Esophagus (tissue), 2 donors: ENCODE measurements at regions not wholly inside any gene's neighbourhood (a gene's known extent, or its start where the extent isn't known, plus 50 kb on each side); places are given as distances from the start of the nearest gene placed in this dataset.
"Not testable (repeated sequence)": the region's sequence is repeated elsewhere in the genome, so short reads cannot be mapped to it uniquely, and the experiment has no call there.

Experiments used
- H3K27ac ChIP-seq, 2 donors: one replicate each; pipeline ENCODE4 v1.5.1; 2013; ENCODE audit warnings: low read depth in 2 of 2, mild to moderate bottlenecking in 2 of 2, inconsistent platforms in 1 of 2, low read length in 1 of 2, moderate library complexity in 1 of 2
- H3K27me3 ChIP-seq, 2 donors: one replicate each; pipeline ENCODE4 v1.6.1; 2013; ENCODE audit warnings: low read length in 2 of 2, control low read depth in 1 of 2, mild to moderate bottlenecking in 1 of 2; ENCODE audit not compliant: insufficient read depth in 2 of 2, control insufficient read depth in 1 of 2
- H3K36me3 ChIP-seq, 2 donors: one replicate each; pipeline ENCODE4 v1.6.1; 2013; ENCODE audit warnings: low read length in 1 of 2; ENCODE audit not compliant: control insufficient read depth in 2 of 2, insufficient read depth in 2 of 2
- H3K4me1 ChIP-seq, 2 donors: one replicate each; pipeline ENCODE4 v1.6.1; 2013; ENCODE audit warnings: low read length in 1 of 2; ENCODE audit not compliant: control insufficient read depth in 2 of 2, insufficient read depth in 2 of 2
- H3K4me3 ChIP-seq, 2 donors: one replicate each; pipeline ENCODE4 v1.5.1; 2013; ENCODE audit warnings: low read length in 2 of 2, mild to moderate bottlenecking in 2 of 2, low read depth in 1 of 2, moderate library complexity in 1 of 2
- H3K9me3 ChIP-seq, 2 donors: one replicate each; pipeline ENCODE4 v1.6.1; 2013; ENCODE audit warnings: mild to moderate bottlenecking in 2 of 2, low read depth in 1 of 2, low read length in 1 of 2, moderate library complexity in 1 of 2; ENCODE audit not compliant: control insufficient read depth in 2 of 2, insufficient read depth in 1 of 2
- WGBS, 2 donors: extraction: QIAGEN DNeasy Blood & Tissue Kit; methylation state at CpG; one replicate each; pipeline ENCODE4 v1.1.7; 2013; 5-methylcytosine and 5-hydroxymethylcytosine counted together
- donor health status: healthy with polysubstance abuse.
- donor health status: Bipolar disorder and iron deficiency.

DNA sequence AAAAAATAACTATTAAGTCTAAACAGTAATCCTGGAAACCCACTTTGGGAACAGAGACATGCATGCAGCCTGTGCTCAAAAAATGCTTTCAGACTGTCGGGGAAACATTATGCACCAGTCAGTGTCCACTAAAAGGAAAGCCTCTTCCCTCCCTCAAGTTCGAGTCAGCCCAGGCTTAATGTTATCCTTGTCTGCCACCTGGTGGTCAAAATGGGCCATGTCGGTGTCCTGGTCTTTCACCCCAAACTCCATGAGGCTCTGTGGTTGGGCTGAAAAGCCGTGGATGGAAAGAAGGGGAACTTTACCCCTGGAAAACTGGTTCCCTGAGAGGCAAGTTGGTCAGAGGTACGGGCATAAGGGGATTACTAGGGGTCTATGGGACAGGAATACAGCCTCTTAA is 88.4 kb upstream of the ZNF492 start:
- Histone ChIP-seq H3K36me3 (no peaks in the 10 kb centered on the region), H3K4me3 (no peak overlapping the region), H3K9me3 (peaks cover 1 to 13% of the 10 kb centered on the region in 2 donors), H3K27ac (no peak overlapping the region), H3K4me1 (no peaks in the 10 kb centered on the region), H3K27me3 (no peaks in the 10 kb centered on the region)
- WGBS, 2 donors, result 18 to 19% methylated on average over 5 of the region's 5 CpGs

DNA sequence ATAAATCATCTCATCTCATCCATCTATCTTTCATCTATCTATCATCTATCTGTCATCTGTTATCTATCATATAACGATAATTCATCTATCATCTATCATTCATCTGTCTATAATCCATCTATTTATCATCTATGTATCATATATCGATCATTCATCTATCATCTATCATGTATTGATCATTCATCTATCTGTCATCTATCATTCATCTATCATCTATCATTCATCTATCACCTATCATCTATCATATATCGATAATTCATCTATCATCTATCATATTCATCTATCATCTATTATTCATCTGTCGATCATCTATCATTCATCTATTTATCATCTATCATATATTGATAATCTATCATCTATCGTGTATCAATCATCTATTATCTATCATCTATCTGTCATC is 100.4 kb upstream of the ZNF492 start:
- no peak overlapping the region for H3K27ac ChIP-seq
- no peak overlapping the region for H3K4me3 ChIP-seq
- H3K36me3 ChIP-seq, result no peaks in the 10 kb centered on the region
- peaks cover 0 to 2% of the 10 kb centered on the region in 2 donors for H3K27me3 ChIP-seq
- peaks cover 7 to 11% of the 10 kb centered on the region in 2 donors for H3K9me3 ChIP-seq
- WGBS, 2 donors, result 87 to 92% methylated on average over 5 of the region's 5 CpGs
- H3K4me1 ChIP-seq, result peaks cover 0 to 3% of the 10 kb centered on the region in 2 donors

DNA sequence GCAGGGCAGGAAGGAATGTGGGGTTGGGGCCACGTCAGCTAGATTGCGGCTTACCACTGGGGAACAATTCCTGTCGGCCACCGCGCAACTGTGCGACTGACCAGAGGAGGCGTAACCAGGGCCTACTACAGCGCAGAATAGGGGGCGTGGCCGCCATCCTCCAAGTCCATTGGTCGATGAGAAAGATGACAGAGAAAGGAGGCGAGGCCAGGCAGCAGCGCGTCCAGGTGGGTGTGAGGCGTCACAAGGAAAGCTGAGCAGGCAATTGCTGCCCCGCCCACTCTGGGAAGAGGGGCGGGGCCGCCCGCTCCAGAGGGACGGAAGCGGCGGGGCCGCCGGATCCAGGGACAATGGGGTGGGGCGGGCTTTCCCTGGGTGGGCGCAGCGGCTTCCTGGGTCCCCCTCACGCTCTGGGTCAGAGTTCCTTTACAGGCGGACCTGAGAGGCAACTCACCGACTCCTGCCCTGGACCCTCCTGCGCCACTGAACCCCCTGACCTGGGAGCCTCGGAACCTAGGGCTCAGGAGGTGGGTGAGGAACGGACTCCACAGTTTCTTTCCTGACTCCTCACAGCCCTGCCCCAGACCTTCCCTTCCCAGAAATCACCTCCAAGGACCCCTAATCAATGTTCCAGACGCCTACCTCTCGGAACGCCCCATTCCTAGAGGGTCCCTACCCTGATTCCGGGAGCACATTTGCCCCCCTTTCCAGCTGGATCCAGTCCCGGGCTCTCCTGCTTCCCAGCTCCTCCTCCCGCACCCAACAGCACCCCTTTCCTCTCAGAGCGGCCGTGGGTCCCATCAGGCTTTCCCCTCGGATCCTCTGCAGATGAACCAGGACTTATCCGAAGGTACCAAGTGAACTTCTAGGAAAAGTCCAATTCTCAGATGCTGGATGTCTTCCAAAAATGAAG is 101.5 kb upstream of the ZNF492 start:
- no peak overlapping the region for H3K4me3 ChIP-seq
- WGBS, 2 donors, result 6 to 8% methylated on average over 35 to 43 of the region's 43 CpGs
- no peaks in the 10 kb centered on the region for H3K36me3 ChIP-seq
- peaks cover 7 to 11% of the 10 kb centered on the region in 2 donors for H3K9me3 ChIP-seq
- peaks cover 0 to 3% of the 10 kb centered on the region in 2 donors for H3K4me1 ChIP-seq
- no peak overlapping the region for H3K27ac ChIP-seq
- H3K27me3 ChIP-seq, result peaks cover 0 to 2% of the 10 kb centered on the region in 2 donors

DNA sequence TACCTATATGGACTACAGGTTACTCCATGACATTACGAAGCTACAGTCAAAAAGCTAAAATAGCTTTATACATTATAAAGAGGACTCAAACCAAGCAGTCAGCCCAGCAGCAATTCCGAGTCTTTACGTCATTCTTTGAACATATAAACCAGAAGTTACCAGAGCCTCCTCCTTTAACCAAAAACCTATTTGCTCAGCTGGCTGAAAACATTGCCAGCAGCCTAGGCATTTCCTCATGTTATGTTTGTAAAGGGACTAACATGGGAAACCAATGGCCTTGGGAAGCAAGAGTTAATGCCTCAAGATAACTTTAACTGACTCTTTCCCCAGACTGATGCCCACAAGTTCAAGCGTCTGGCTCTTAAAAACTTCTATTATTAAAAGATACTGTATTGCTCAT is 104.1 kb upstream of the ZNF492 start:
- H3K4me3 ChIP-seq, result no peak overlapping the region
- no peak overlapping the region for H3K27ac ChIP-seq
- WGBS, 2 donors, result 81 to 86% methylated on average over 4 of the region's 4 CpGs
- peaks cover 7 to 16% of the 10 kb centered on the region in 2 donors for H3K9me3 ChIP-seq
- H3K27me3 ChIP-seq, result peaks cover 0 to 2% of the 10 kb centered on the region in 2 donors
- no peaks in the 10 kb centered on the region for H3K36me3 ChIP-seq
- peaks cover 0 to 3% of the 10 kb centered on the region in 2 donors for H3K4me1 ChIP-seq

DNA sequence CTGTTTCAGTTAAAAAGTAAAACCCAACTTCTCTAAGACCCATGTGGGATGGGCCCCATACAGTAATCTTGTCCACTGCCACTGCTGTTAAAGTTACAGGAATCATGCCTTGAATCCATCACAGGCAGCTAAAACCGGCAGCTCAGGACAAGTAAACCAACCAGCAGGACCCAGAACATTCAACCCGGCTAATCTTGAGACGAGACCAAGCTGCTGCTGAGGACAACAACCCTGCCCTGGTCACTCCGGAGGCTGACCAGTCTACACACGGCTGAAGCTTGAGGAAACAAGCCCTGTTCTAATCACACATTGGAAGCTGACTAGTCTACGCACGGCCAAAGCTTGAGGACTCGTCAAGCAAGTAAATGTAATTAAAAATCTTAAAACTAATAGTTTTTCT is 105.2 kb upstream of the ZNF492 start:
- 50 to 60% methylated on average over 8 of the region's 8 CpGs for WGBS, 2 donors
- Histone ChIP-seq H3K4me3 (no peak overlapping the region), H3K9me3 (peaks cover 7 to 18% of the 10 kb centered on the region in 2 donors), H3K4me1 (peaks cover 0 to 3% of the 10 kb centered on the region in 2 donors), H3K27me3 (peaks cover 0 to 2% of the 10 kb centered on the region in 2 donors), H3K36me3 (no peaks in the 10 kb centered on the region), H3K27ac (no peak overlapping the region)

DNA sequence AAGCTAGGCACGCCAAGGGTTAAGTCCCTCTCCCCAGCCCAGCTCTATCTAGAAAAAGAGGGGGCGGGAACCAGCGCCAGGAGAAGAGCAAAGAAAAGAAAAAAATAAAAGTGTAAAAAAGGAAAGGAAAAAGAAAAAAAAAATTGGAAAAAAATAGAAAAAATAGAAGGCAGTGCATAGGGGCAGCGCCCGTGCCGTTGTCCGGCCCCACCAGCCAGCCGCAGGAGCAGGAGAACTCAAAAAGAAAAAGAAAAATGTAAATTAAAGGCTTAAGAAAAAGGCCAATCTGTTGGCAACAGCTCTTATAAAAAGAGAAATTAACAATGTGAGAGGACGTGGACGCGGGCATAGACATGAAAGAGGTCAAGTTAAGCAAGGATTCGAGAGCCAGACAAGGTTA is 105.4 kb upstream of the ZNF98 start:
- Histone ChIP-seq H3K9me3 (peaks cover 11 to 17% of the 10 kb centered on the region in 2 donors), H3K36me3 (no peaks in the 10 kb centered on the region), H3K27ac (no peak overlapping the region), H3K4me1 (peaks cover 0 to 3% of the 10 kb centered on the region in 2 donors), H3K4me3 (no peak overlapping the region), H3K27me3 (peaks cover 0 to 2% of the 10 kb centered on the region in 2 donors)
- 41 to 53% methylated on average over 12 of the region's 12 CpGs for WGBS, 2 donors

DNA sequence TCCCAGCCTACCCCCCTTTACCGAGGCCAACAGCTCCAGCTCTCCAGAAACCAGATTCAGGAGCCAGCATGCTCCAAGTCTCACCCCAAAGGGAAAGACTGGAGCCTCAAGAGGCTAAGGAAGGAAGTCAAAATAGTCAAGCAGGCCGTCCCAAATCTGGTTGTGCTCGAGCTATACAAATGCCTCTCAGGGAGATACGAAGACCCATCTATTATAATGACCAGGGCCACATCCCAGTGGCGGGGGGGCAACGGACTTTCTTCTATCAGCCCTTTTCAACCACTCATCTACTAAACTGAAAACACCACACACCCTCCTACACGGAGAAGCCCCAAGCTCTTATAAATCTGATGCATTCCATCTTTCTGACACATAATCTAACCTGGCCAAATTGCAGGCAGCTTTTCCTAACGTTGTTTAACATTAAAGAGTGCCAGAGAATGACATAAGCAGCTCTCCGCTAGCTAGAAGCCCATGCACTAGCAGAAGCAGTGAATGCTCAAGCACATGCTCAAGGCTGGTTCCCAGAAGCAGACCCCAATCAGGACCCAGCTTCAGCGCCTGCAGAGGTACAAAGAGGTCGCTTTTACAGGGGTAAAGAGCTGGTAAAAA is 104.6 kb upstream of the ZNF98 start:
- no peak overlapping the region for H3K27ac ChIP-seq
- H3K4me3 ChIP-seq, result no peak overlapping the region
- H3K9me3 ChIP-seq, result peaks cover 8 to 12% of the 10 kb centered on the region in 2 donors
- H3K4me1 ChIP-seq, result no peaks in the 10 kb centered on the region
- WGBS, 2 donors, result 31 to 43% methylated on average over 11 of the region's 11 CpGs
- H3K27me3 ChIP-seq, result no peaks in the 10 kb centered on the region
- H3K36me3 ChIP-seq, result no peaks in the 10 kb centered on the region

DNA sequence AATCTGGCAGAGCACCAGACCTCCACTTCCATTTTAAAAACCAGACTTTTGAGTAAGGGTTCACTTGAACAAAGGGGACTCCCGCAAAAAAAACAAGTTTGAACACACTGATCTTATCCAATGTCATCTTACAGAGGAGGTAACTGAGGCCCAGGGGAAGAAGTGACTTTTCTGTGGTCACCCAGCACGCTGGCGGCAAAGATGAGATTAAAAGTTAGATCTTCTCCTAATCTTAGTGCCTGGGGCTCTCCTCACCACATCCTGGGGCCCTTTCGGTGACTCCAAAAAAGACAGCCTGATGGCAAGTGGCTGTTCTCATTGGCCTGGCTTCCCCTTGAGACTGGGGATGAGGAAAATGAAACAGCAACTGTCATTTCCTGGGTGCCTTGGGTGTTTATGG is 101.8 kb upstream of the ZNF98 start:
- Histone ChIP-seq H3K4me3 (no peak overlapping the region), H3K27me3 (no peaks in the 10 kb centered on the region), H3K27ac (no peak overlapping the region), H3K36me3 (no peaks in the 10 kb centered on the region), H3K9me3 (peaks cover 11 to 20% of the 10 kb centered on the region in 2 donors), H3K4me1 (no peaks in the 10 kb centered on the region)
- WGBS, 2 donors, result 89% methylated on average over 4 of the region's 4 CpGs

DNA sequence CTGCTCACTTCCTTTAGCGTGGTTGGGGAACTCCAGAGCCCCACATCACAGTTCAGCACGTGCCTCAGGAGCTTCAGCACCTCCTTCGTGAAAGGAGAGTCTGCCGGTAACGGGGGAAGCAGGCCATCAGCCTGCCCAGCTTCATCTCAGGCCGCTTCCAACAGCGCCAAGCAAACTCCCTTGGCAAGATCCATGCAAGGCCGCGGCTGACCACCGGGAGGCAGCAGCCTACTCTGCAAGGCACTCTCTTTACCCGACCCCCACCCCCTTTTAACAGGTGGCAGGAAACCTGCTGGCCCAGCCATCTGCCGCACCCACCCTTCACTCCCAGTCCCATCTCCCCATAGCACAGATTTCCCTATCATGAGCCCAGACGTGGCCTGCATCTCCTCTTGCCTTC is 97.4 kb upstream of the ZNF98 start:
- not testable (repeated sequence) for H3K36me3 ChIP-seq, H3K4me1 ChIP-seq, H3K4me3 ChIP-seq, H3K27me3 ChIP-seq, H3K27ac ChIP-seq
- WGBS, 2 donors, result 29 to 32% methylated on average over 13 of the region's 13 CpGs
- H3K9me3 ChIP-seq, result peaks cover 31 to 34% of the 10 kb centered on the region in 2 donors
